NT2/D1 (cell line): ENCODE measurements at regions not wholly inside any gene's neighbourhood (a gene's known extent, or its start where the extent isn't known, plus 50 kb on each side); places are given as distances from the start of the nearest gene placed in this dataset.

Experiments used
- SUZ12 ChIP-seq: IDR thresholded peaks from 2 replicates; pipeline ENCODE4 v1.6.1; 2011; ENCODE audit not compliant: insufficient read length, insufficient read depth; ENCODE audit errors: extremely low read depth
- YY1 ChIP-seq: IDR thresholded peaks from 2 replicates; pipeline ENCODE4 v1.6.1; 2011; ENCODE audit not compliant: insufficient read length, insufficient read depth
- ZNF274 ChIP-seq: IDR thresholded peaks from 2 replicates; pipeline ENCODE4 v1.6.1; 2011; ENCODE audit warnings: mild to moderate bottlenecking, low read depth, low read length

- TF ChIP-seq YY1 (no peak), ZNF274 (no peak), SUZ12 (no peak)
Measured at GRCh38 chr1:34532113-34532512, 222.7 kb upstream of the GJB5 start.
